ENCODE measurements at regions not wholly inside any gene's neighbourhood (a gene's known extent, or its start where the extent isn't known, plus 50 kb on each side); places are given as distances from the start of the nearest gene placed in this dataset.
A peak's percentile ranks its signal among the peaks of the same experiment; 100 is the strongest.

GRCh38 chr10:58952162-58952601 is 224.3 kb upstream of the PHYHIPL start (continued):
- TF ChIP-seq, protein P1, sequence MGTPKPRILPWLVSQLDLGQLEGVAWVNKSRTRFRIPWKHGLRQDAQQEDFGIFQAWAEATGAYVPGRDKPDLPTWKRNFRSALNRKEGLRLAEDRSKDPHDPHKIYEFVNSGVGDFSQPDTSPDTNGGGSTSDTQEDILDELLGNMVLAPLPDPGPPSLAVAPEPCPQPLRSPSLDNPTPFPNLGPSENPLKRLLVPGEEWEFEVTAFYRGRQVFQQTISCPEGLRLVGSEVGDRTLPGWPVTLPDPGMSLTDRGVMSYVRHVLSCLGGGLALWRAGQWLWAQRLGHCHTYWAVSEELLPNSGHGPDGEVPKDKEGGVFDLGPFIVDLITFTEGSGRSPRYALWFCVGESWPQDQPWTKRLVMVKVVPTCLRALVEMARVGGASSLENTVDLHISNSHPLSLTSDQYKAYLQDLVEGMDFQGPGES (IDR thresholded peaks at IDR 0.05; ENCODE audit: low read depth, low read length): no peak
- TF ChIP-seq ELF1 (IDR thresholded peaks at IDR 0.05): no peak

- TF ChIP-seq, protein P2, sequence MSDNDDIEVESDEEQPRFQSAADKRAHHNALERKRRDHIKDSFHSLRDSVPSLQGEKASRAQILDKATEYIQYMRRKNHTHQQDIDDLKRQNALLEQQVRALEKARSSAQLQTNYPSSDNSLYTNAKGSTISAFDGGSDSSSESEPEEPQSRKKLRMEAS (IDR thresholded peaks at IDR 0.05; ENCODE audit: low read depth): no peak
- TF ChIP-seq CTCF (IDR thresholded peaks at IDR 0.05) (peak; percentile 87), GABPA (IDR thresholded peaks at IDR 0.05; ENCODE audit: low read depth) (no peak), JUND (IDR thresholded peaks at IDR 0.05) (no peak), SMC3 (IDR thresholded peaks at IDR 0.05; ENCODE audit: low read depth, low read length) (peak; percentile 81), GATA2 (CRISPR knock-in tag; IDR thresholded peaks at IDR 0.05) (peak; percentile 38; the same call in 1 of the 2 replicates), EP300 (IDR thresholded peaks at IDR 0.05; ENCODE audit: borderline replicate concordance in 1 of 2, low read depth in 1 of 2, low read length in 1 of 2) (0 out of 4 replicates have a peak, but pooled peaks of 1 of the 2 experiments have one; percentile 6), RAD21 (IDR thresholded peaks at IDR 0.05; ENCODE audit: low read length) (peak; percentile 95)
- ChIA-PET POLR2A (interaction anchor here (1.2 kb wide), 1 partner anchor 223 kb away, joined by 6 read pairs; the partner anchor contains the start of gene PHYHIPL), CTCF (interaction anchor here (0.6 to 3.9 kb wide), 61 partner anchors 8 to 675 kb away, joined by 3 to 43 read pairs (median 4); partner anchors contain the start of genes FAM13C and PHYHIPL)
- 4% methylated on average over 3 of the region's 3 CpGs for WGBS (ENCODE audit: low lambda C conversion rate)
- Histone ChIP-seq H3K27me3 (ENCODE audit: insufficient read depth) (no peaks in the 10 kb centered on the region), H3K4me1 (ENCODE audit: control insufficient read depth in 1 of 2, insufficient read depth in 2 of 2, low read depth in 1 of 2, low read length in 1 of 2) (peaks cover 6 to 7% of the 10 kb centered on the region in 2 experiments), H3K9me3 (no peaks in the 10 kb centered on the region), H3K4me3 (ENCODE audit: low read depth in 2 of 2, low read length in 1 of 2) (no peak overlapping the region; a peak in 1 of 4 replicates), H3K9me2 (no peaks in the 10 kb centered on the region), H3K36me3 (replicated peaks in 1 of 2; ENCODE audit: control insufficient read depth in 1 of 2, insufficient read depth in 2 of 2, low read length in 1 of 2) (no peaks in the 10 kb centered on the region), H2AFZ (ENCODE audit: low read depth) (no peak overlapping the region), H3K27ac (ENCODE audit: low read depth in 2 of 2, low read length in 1 of 2) (no peak overlapping the region), H3K9ac (no peak overlapping the region), H4K20me1 (ENCODE audit: insufficient read depth) (no peaks in the 10 kb centered on the region), H3F3A (replicated peaks; ENCODE audit: insufficient read depth) (no peaks in the 10 kb centered on the region), H3K4me2 (no peak overlapping the region), H3K79me2 (ENCODE audit: insufficient read depth) (no peaks in the 10 kb centered on the region)
- DNase-seq: peak; percentile 36
Observed at GRCh38 chr10:58952747-58953466, 223.5 kb upstream of the PHYHIPL start.

- H3K4me2 ChIP-seq: no peak overlapping the region
- WGBS (ENCODE audit: low lambda C conversion rate): 97% methylated on average over 2 of the region's 2 CpGs
- CTCF ChIA-PET: interaction anchor here (0.8 to 3.9 kb wide), 11 partner anchors 12 to 668 kb away, joined by 3 to 43 read pairs (median 5); partner anchors contain the start of gene PHYHIPL
Observed at GRCh38 chr10:58954178-58954577, 222.3 kb upstream of the PHYHIPL start.

More at GRCh38 chr10:58954178-58954577, 222.3 kb upstream of the PHYHIPL start:
- DNase-seq: no peak
- Histone ChIP-seq H3F3A (replicated peaks; ENCODE audit: insufficient read depth) (no peaks in the 10 kb centered on the region), H3K27me3 (ENCODE audit: insufficient read depth) (no peaks in the 10 kb centered on the region), H3K9me3 (no peaks in the 10 kb centered on the region), H3K9ac (no peak overlapping the region), H3K36me3 (replicated peaks in 1 of 2; ENCODE audit: control insufficient read depth in 1 of 2, insufficient read depth in 2 of 2, low read length in 1 of 2) (no peaks in the 10 kb centered on the region), H3K79me2 (ENCODE audit: insufficient read depth) (no peaks in the 10 kb centered on the region), H3K27ac (ENCODE audit: low read depth in 2 of 2, low read length in 1 of 2) (no peak overlapping the region), H3K9me2 (no peaks in the 10 kb centered on the region), H3K4me1 (ENCODE audit: control insufficient read depth in 1 of 2, insufficient read depth in 2 of 2, low read depth in 1 of 2, low read length in 1 of 2) (peaks cover 6 to 7% of the 10 kb centered on the region in 2 experiments), H2AFZ (ENCODE audit: low read depth) (no peak overlapping the region), H3K4me3 (ENCODE audit: low read depth in 2 of 2, low read length in 1 of 2) (no peak overlapping the region), H4K20me1 (ENCODE audit: insufficient read depth) (no peaks in the 10 kb centered on the region)
- POLR2A ChIA-PET: no interaction called here
- no peak for TF ChIP-seq PBX3 (IDR thresholded peaks at IDR 0.05)
- TF ChIP-seq ELF1 (IDR thresholded peaks at IDR 0.05): no peak
- no peak for TF ChIP-seq GATA2 (CRISPR knock-in tag; IDR thresholded peaks at IDR 0.05)
- no peak for TF ChIP-seq GABPA (IDR thresholded peaks at IDR 0.05; ENCODE audit: low read depth)
- TF ChIP-seq YY1 (IDR thresholded peaks at IDR 0.05; ENCODE audit: low read depth): no peak
